22Rv1 (cell line): ENCODE measurements at regions not wholly inside any gene's neighbourhood (a gene's known extent, or its start where the extent isn't known, plus 50 kb on each side); places are given as distances from the start of the nearest gene placed in this dataset.
"Not testable (repeated sequence)": the region's sequence is repeated elsewhere in the genome, so short reads cannot be mapped to it uniquely, and the experiment has no call there.

Source experiments
- H3K27ac ChIP-seq: fragments of 450-650 bp; 2 replicates; pipeline ENCODE4 v1.5.1; 2017
- CTCF ChIP-seq: fragments of 450-650 bp; IDR thresholded peaks from 2 replicates; pipeline ENCODE4 v1.5.1; 2017; ENCODE audit warnings: mild to moderate bottlenecking
- ZFX ChIP-seq: fragments of 450-650 bp; IDR thresholded peaks from 2 replicates; pipeline ENCODE4 v1.6.1; 2017; ENCODE audit warnings: antibody characterized with exemption, borderline replicate concordance

- TF ChIP-seq ZFX: no peak
- TF ChIP-seq CTCF: no peak
- H3K27ac ChIP-seq: no peak overlapping the region
Measured at GRCh38 chr10:8315619-8316021, 261.1 kb downstream of the GATA3 start.

GRCh38 chr10:8316284-8316683 lies 261.8 kb downstream of the GATA3 start:
- no peak overlapping the region for H3K27ac ChIP-seq
- TF ChIP-seq CTCF (no peak), ZFX (no peak)

- H3K27ac ChIP-seq: not testable (repeated sequence)
Measured at GRCh38 chr10:8318429-8318828, 263.9 kb downstream of the GATA3 start.

GRCh38 chr10:8318956-8319355 lies 264.5 kb downstream of the GATA3 start:
- TF ChIP-seq CTCF (no peak), ZFX (no peak)
- no peak overlapping the region for H3K27ac ChIP-seq

DNA sequence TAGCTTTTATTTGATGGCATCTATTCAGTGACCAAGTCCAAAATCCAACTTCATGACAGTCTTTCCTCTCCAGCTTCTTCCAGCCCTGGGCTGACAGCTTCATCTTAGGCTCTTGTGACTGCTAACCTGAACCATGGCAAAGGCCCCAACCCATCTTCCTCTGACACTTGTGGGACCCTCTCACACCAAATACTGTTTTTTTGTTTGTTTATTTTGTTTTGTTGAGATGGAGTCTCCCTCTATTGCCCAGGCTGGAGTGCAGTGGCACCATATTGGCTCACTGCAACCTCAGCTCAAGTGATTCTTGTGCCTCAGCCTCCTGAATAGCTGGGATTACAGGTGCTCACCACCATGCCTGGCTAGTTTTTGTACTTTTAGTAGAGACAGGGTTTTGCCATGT lies 265.2 kb downstream of the GATA3 start:
- H3K27ac ChIP-seq: no peak overlapping the region

DNA sequence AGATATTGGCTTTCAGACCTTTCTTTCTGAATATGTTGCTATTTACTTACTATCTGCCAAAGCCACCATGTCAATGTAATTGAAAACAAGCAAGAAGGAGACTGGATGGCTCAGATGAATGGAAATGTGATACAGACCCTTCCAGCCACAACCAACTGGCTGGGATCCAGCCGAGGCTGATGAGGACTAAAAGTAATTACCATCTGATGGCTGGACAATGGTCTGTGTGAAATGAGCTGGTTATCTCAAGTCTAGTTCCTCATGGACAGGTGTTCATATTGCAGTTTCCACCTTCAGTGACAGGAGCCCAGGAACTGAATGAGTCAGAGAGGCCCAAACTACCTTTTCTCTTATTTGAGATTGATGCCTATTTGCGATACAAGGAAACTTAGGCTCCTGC lies 267.5 kb downstream of the GATA3 start:
- no peak overlapping the region for H3K27ac ChIP-seq
- no peak for TF ChIP-seq CTCF
- no peak for TF ChIP-seq ZFX

More for the DNA sequence above, 265.2 kb downstream of the GATA3 start:
- no peak for TF ChIP-seq CTCF
- TF ChIP-seq ZFX: no peak

DNA sequence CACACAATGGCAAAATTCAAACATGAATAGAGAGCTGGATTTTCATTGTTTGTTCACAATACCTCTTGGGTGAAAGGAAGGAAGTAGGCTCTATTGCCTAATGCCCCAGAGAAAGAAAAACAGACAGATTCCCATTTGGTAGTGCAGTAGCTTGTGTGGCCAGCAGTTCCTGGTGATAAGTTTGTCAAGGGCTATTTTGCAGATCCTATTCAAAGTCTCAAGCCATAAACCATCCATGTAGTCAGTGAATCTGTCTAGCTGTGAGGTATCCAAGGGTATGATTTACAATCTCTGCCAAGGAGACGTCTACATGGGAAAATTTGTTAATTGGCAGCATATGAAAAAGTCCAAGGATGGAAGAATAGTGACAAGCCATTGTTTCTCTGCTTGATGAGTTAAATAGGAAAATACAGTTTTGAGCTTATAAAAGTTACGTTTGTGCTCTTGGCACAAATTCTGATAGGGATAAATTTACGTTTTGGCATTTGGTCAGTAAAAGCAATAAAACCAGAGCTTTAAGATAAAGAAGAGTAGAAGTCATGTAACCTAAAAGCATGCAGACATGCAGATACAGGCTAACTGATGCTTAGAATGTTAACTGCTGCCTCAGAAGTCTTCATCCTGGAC lies 269.1 kb downstream of the GATA3 start:
- H3K27ac ChIP-seq: no peak overlapping the region
- no peak for TF ChIP-seq CTCF
- no peak for TF ChIP-seq ZFX
